Astrocyte of the spinal cord (primary cell): ENCODE measurements at regions not wholly inside any gene's neighbourhood (a gene's known extent, or its start where the extent isn't known, plus 50 kb on each side); places are given as distances from the start of the nearest gene placed in this dataset.
"Not testable (repeated sequence)": the region's sequence is repeated elsewhere in the genome, so short reads cannot be mapped to it uniquely, and the experiment has no call there.

Experiments
- DNase-seq: peaks from one replicate; pipeline ENCODE4 v3.0.0; 2011; ENCODE audit warnings: low read depth, low spot score
- H3K4me3 ChIP-seq: 2 replicates; pipeline ENCODE4 v1.5.1; 2011; ENCODE audit warnings: low read depth, mild to moderate bottlenecking, low read length, moderate library complexity
- CTCF ChIP-seq: IDR thresholded peaks from 2 replicates; pipeline ENCODE4 v1.5.1; 2012; ENCODE audit warnings: low read depth, mild to moderate bottlenecking, low read length, inconsistent platforms
- in situ Hi-C: cut with HindIII; loops from 2 replicates; pipeline ENCODE4 v1.10.0; 2017; ENCODE audit warnings: low sequenced_read_pairs

- no peak for DNase-seq
- no peak overlapping the region for H3K4me3 ChIP-seq
- TF ChIP-seq CTCF: no peak
- in situ Hi-C loops: no loop called here
Measured at GRCh38 chr11:26878959-26879581, 114.8 kb upstream of the FIBIN start.

DNA sequence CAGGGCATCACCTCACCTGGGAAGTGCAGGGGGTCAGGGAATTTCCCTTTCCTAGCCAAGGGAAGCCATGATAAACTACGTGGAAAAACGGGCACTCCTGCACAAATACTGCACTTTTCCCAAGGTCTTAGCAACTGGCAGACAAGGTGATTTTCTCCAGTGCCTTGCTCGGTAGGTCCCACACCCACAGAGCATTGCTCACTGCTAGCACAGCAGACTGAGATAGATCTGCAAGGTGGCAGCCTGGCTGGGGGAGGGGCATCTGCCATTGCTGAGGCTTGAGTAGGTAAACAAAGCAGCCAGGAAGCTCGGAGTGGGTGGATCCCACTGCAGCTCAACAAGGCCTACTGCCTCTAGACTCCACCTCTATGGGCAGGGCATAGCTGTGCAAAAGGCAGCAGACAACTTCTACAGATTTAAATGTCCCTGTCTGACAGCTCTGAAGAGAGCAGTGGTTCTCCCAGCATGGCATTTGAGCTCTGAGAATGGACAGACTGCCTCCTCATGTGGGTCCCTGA, 111.5 kb upstream of the FIBIN start:
- H3K4me3 ChIP-seq, DNase-seq, in situ Hi-C loops: not testable (repeated sequence)

- no peak for DNase-seq
- no peak overlapping the region for H3K4me3 ChIP-seq
- in situ Hi-C loops: no loop called here
- no peak for TF ChIP-seq CTCF
Measured at GRCh38 chr11:26891501-26891900, 102.4 kb upstream of the FIBIN start.

DNA sequence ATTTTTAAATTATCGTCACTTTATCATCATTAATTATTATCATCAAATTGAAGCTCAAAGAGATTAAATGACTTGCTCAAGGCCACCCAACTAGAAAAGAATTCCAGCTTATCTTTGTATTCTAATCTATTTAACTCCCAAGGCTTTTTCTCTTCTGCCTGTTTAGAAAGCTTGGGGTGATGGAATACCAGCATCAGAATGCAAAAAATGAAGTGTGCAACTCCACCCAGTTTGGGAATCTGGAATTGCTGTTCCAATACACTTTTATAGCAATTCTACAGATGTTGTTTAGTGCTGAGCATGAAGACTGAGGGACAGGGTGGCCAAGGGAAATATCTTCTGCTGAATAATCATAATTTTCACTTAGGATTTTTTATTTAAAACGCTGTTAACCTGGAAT, 97.2 kb upstream of the FIBIN start:
- TF ChIP-seq CTCF: no peak
- H3K4me3 ChIP-seq: no peak overlapping the region
- no peak for DNase-seq
- in situ Hi-C loops: no loop called here

- no peak for TF ChIP-seq CTCF
- in situ Hi-C loops: no loop called here
- DNase-seq: no peak
- no peak overlapping the region for H3K4me3 ChIP-seq
Measured at GRCh38 chr11:26898799-26899198, 95.1 kb upstream of the FIBIN start.

DNA sequence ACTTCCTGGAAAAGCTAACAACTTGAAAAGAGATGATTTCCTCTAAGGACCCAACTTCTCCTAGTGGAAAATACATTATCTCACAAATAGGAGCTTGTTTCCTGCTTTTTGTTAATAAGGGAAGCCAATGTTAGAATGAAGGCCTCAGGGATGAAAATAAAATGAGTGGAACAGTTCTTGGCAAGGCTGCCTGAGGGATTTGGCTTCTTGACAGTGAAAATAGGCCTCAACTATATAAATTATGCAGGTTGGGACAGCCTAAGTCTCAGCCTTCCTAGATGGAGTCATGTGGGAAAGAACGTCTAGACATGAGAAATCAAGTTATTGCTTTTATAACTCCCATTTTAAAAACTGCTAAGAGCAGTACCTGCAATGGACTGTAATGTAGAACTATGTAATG, 92.8 kb upstream of the FIBIN start:
- no peak overlapping the region for H3K4me3 ChIP-seq
- TF ChIP-seq CTCF: no peak
- peak; percentile 68 for DNase-seq
- in situ Hi-C loops: no loop called here

GRCh38 chr11:26904132-26904531, 89.8 kb upstream of the FIBIN start:
- DNase-seq: no peak
- in situ Hi-C loops: no loop called here
- H3K4me3 ChIP-seq: no peak overlapping the region
- no peak for TF ChIP-seq CTCF
